ENCODE measurements at regions not wholly inside any gene's neighbourhood (a gene's known extent, or its start where the extent isn't known, plus 50 kb on each side); places are given as distances from the start of the nearest gene placed in this dataset.

GRCh38 chr12:58148976-58149375, 207.6 kb downstream of the ATP23 start:
- no peaks in the 10 kb centered on the region for H3K27me3 ChIP-seq (ENCODE audit: low read length)
- H3K4me2 ChIP-seq (ENCODE audit: low read depth, low read length, poor library complexity, severe bottlenecking), result no peak overlapping the region

GRCh38 chr12:58154359-58154758, 213.0 kb downstream of the ATP23 start:
- Histone ChIP-seq H3K9ac (ENCODE audit: low read length) (no peak overlapping the region), H3F3A (ENCODE audit: insufficient read depth) (no peaks in the 10 kb centered on the region), H3K4me3 (ENCODE audit: insufficient read depth, low read length, poor library complexity, severe bottlenecking) (no peak overlapping the region), H4K20me1 (ENCODE audit: low read depth, low read length) (no peaks in the 10 kb centered on the region), H3K4me2 (ENCODE audit: low read depth, low read length, poor library complexity, severe bottlenecking) (no peak overlapping the region), H3K36me3 (ENCODE audit: low read length) (no peaks in the 10 kb centered on the region), H3K9me3 (ENCODE audit: insufficient read depth, low read length) (no peaks in the 10 kb centered on the region), H3K9me2 (replicated peaks; ENCODE audit: insufficient read depth, low read length) (no peaks in the 10 kb centered on the region), H3K27me3 (ENCODE audit: low read length) (no peaks in the 10 kb centered on the region), H2AFZ (ENCODE audit: low read depth, low read length, severe bottlenecking) (no peak overlapping the region), H3K79me2 (ENCODE audit: insufficient read depth, low read length) (no peaks in the 10 kb centered on the region), H3K27ac (ENCODE audit: low read depth, low read length) (no peak overlapping the region)
- no peak for TF ChIP-seq CTCF (IDR thresholded peaks at IDR 0.05; ENCODE audit: insufficient read depth, low read length, poor library complexity, severe bottlenecking)
- no peak for TF ChIP-seq EZH2phosphoT487 (conservative IDR thresholded peaks at IDR 0.05; ENCODE audit: low read length)

More at GRCh38 chr12:58148976-58149375, 207.6 kb downstream of the ATP23 start:
- Histone ChIP-seq H3K27ac (ENCODE audit: low read depth, low read length) (no peak overlapping the region), H3F3A (ENCODE audit: insufficient read depth) (no peaks in the 10 kb centered on the region), H3K4me3 (ENCODE audit: insufficient read depth, low read length, poor library complexity, severe bottlenecking) (no peak overlapping the region), H4K20me1 (ENCODE audit: low read depth, low read length) (no peaks in the 10 kb centered on the region), H3K9me2 (replicated peaks; ENCODE audit: insufficient read depth, low read length) (no peaks in the 10 kb centered on the region), H3K9ac (ENCODE audit: low read length) (no peak overlapping the region), H3K79me2 (ENCODE audit: insufficient read depth, low read length) (no peaks in the 10 kb centered on the region), H3K36me3 (ENCODE audit: low read length) (no peaks in the 10 kb centered on the region), H2AFZ (ENCODE audit: low read depth, low read length, severe bottlenecking) (no peak overlapping the region), H3K9me3 (ENCODE audit: insufficient read depth, low read length) (no peaks in the 10 kb centered on the region)
- no peak for TF ChIP-seq CTCF (IDR thresholded peaks at IDR 0.05; ENCODE audit: insufficient read depth, low read length, poor library complexity, severe bottlenecking)
- TF ChIP-seq EZH2phosphoT487 (conservative IDR thresholded peaks at IDR 0.05; ENCODE audit: low read length), result no peak

GRCh38 chr12:58156697-58157096, 215.3 kb downstream of the ATP23 start:
- H2AFZ ChIP-seq (ENCODE audit: low read depth, low read length, severe bottlenecking), result no peak overlapping the region
- H3K4me2 ChIP-seq (ENCODE audit: low read depth, low read length, poor library complexity, severe bottlenecking), result no peak overlapping the region
- H3K79me2 ChIP-seq (ENCODE audit: insufficient read depth, low read length), result no peaks in the 10 kb centered on the region
- H3K27ac ChIP-seq (ENCODE audit: low read depth, low read length), result no peak overlapping the region
- no peaks in the 10 kb centered on the region for H3K27me3 ChIP-seq (ENCODE audit: low read length)
- H4K20me1 ChIP-seq (ENCODE audit: low read depth, low read length), result no peaks in the 10 kb centered on the region
- no peak for TF ChIP-seq EZH2phosphoT487 (conservative IDR thresholded peaks at IDR 0.05; ENCODE audit: low read length)
- no peak for TF ChIP-seq CTCF (IDR thresholded peaks at IDR 0.05; ENCODE audit: insufficient read depth, low read length, poor library complexity, severe bottlenecking)
- H3K9me2 ChIP-seq (replicated peaks; ENCODE audit: insufficient read depth, low read length), result no peaks in the 10 kb centered on the region
- no peaks in the 10 kb centered on the region for H3K36me3 ChIP-seq (ENCODE audit: low read length)
- no peaks in the 10 kb centered on the region for H3K9me3 ChIP-seq (ENCODE audit: insufficient read depth, low read length)
- no peak overlapping the region for H3K9ac ChIP-seq (ENCODE audit: low read length)
- H3K4me3 ChIP-seq (ENCODE audit: insufficient read depth, low read length, poor library complexity, severe bottlenecking), result no peak overlapping the region
- no peaks in the 10 kb centered on the region for H3F3A ChIP-seq (ENCODE audit: insufficient read depth)
